SK-N-SH treated with all-trans-retinoic acid at 6 μM for 48 hours (cell line): ENCODE measurements at regions not wholly inside any gene's neighbourhood (a gene's known extent, or its start where the extent isn't known, plus 50 kb on each side); places are given as distances from the start of the nearest gene placed in this dataset.

ENCODE experiments used
- ATAC-seq: fragments of 200-7000 bp; cut with Tn5 transposase; 3 replicates; pipeline ENCODE4 v1.9.1; 2020; ENCODE audit warnings: mild to moderate bottlenecking, moderate library complexity
- BACH2 ChIP-seq: fragments of 250-450 bp; sonication (Bioruptor Pico); IDR thresholded peaks from 2 replicates; pipeline ENCODE4 v1.9.0; 2021; ENCODE audit warnings: mild to moderate bottlenecking, borderline replicate concordance
- CSDC2 ChIP-seq: fragments of 250-450 bp; sonication (Bioruptor Pico); IDR thresholded peaks from 2 replicates; pipeline ENCODE4 v1.5.0; 2020; ENCODE audit warnings: mild to moderate bottlenecking, moderate library complexity
- CSRNP3 ChIP-seq: fragments of 250-450 bp; sonication (Bioruptor Pico); IDR thresholded peaks from 2 replicates; pipeline ENCODE4 v1.5.1; 2021; ENCODE audit warnings: mild to moderate bottlenecking, moderate library complexity
- ESRRG ChIP-seq: fragments of 250-450 bp; sonication (Bioruptor Pico); IDR thresholded peaks from 2 replicates; pipeline ENCODE4 v1.6.1; 2021; ENCODE audit warnings: mild to moderate bottlenecking
- GLIS3 ChIP-seq: fragments of 250-450 bp; sonication (Bioruptor Pico); IDR thresholded peaks from 2 replicates; pipeline ENCODE4 v1.5.0; 2020; ENCODE audit warnings: mild to moderate bottlenecking, moderate library complexity
- ISL1 ChIP-seq: fragments of 250-450 bp; sonication (Bioruptor Pico); IDR thresholded peaks from 2 replicates; pipeline ENCODE4 v2.1.2; 2022; ENCODE audit warnings: mild to moderate bottlenecking, moderate library complexity
- OSR1 ChIP-seq: fragments of 250-450 bp; sonication (Bioruptor Pico); IDR thresholded peaks from 2 replicates; pipeline ENCODE4 v1.8.0; 2022; ENCODE audit warnings: moderate library complexity, mild to moderate bottlenecking, inconsistent platforms
- PATZ1 ChIP-seq: fragments of 250-450 bp; sonication (Bioruptor Pico); IDR thresholded peaks from 2 replicates; pipeline ENCODE4 v1.8.0; 2020; ENCODE audit warnings: mild to moderate bottlenecking, moderate library complexity, borderline replicate concordance
- POU6F1 ChIP-seq: fragments of 250-450 bp; sonication (Bioruptor Pico); IDR thresholded peaks from 2 replicates; pipeline ENCODE4 v1.8.0; 2021; ENCODE audit warnings: low read depth, mild to moderate bottlenecking, moderate library complexity, borderline replicate concordance
- PPARA ChIP-seq: fragments of 250-450 bp; sonication (Bioruptor Pico); IDR thresholded peaks from 2 replicates; pipeline ENCODE4 v1.5.0; 2020; ENCODE audit warnings: mild to moderate bottlenecking, borderline replicate concordance
- RARB ChIP-seq: fragments of 250-450 bp; sonication (Bioruptor Pico); IDR thresholded peaks from 2 replicates; pipeline ENCODE4 v1.8.0; 2021; ENCODE audit warnings: mild to moderate bottlenecking, moderate library complexity
- TCF4 ChIP-seq: fragments of 250-450 bp; sonication (Bioruptor Pico); IDR thresholded peaks from 2 replicates; pipeline ENCODE4 v1.8.0; 2021; ENCODE audit warnings: mild to moderate bottlenecking, moderate library complexity, borderline replicate concordance
- TOX ChIP-seq: fragments of 250-450 bp; sonication (Bioruptor Pico); IDR thresholded peaks from 2 replicates; pipeline ENCODE4 v1.8.0; 2021; ENCODE audit warnings: mild to moderate bottlenecking, moderate library complexity, borderline replicate concordance
- TSHZ2 ChIP-seq: fragments of 250-450 bp; sonication (Bioruptor Pico); IDR thresholded peaks from 2 replicates; pipeline ENCODE4 v1.5.0; 2020; ENCODE audit warnings: mild to moderate bottlenecking, moderate library complexity
- ZC3H10 ChIP-seq: fragments of 250-450 bp; sonication (Bioruptor Pico); IDR thresholded peaks from 2 replicates; pipeline ENCODE4 v1.5.1; 2021; ENCODE audit warnings: mild to moderate bottlenecking, moderate library complexity
- ZFP3 ChIP-seq: fragments of 250-450 bp; sonication (Bioruptor Pico); IDR thresholded peaks from 2 replicates; pipeline ENCODE4 v1.5.0; 2020; ENCODE audit warnings: mild to moderate bottlenecking, moderate library complexity
- ZFP30 ChIP-seq: fragments of 450-650 bp; formaldehyde crosslinking; IDR thresholded peaks from 2 replicates; pipeline ENCODE4 v1.5.0; 2022; ENCODE audit warnings: mild to moderate bottlenecking, moderate library complexity
- ZNF565 ChIP-seq: fragments of 450-650 bp; formaldehyde crosslinking; conservative IDR thresholded peaks from 2 replicates; pipeline ENCODE4 v1.5.0; 2020; ENCODE audit warnings: low read depth, mild to moderate bottlenecking, moderate library complexity
- ZNF70 ChIP-seq: fragments of 450-650 bp; formaldehyde crosslinking; IDR thresholded peaks from 2 replicates; pipeline ENCODE4 v1.5.0; 2020; ENCODE audit warnings: mild to moderate bottlenecking, moderate library complexity
- ZNF8 ChIP-seq: fragments of 450-650 bp; formaldehyde crosslinking; IDR thresholded peaks from 2 replicates; pipeline ENCODE4 v1.5.0; 2020; ENCODE audit warnings: mild to moderate bottlenecking, moderate library complexity

- ATAC-seq, result no peak
- no peak for TF ChIP-seq CSRNP3 (CRISPR knock-in tag)
- TF ChIP-seq OSR1, result no peak
- TF ChIP-seq ESRRG (CRISPR knock-in tag), result no peak
- no peak for TF ChIP-seq ZNF70 (CRISPR knock-in tag)
- TF ChIP-seq ZNF8 (CRISPR knock-in tag), result no peak
- TF ChIP-seq RARB (CRISPR knock-in tag), result no peak
- no peak for TF ChIP-seq ZNF565 (CRISPR knock-in tag)
- TF ChIP-seq GLIS3 (CRISPR knock-in tag), result no peak
- no peak for TF ChIP-seq ISL1 (CRISPR knock-in tag)
- TF ChIP-seq PATZ1, result no peak
These were observed 644.3 kb downstream of the CBLN2 start for GRCh38 chr18:71899707-71900472.

- TF ChIP-seq TSHZ2 (CRISPR knock-in tag) (no peak), BACH2 (CRISPR knock-in tag) (no peak), ZFP3 (CRISPR knock-in tag) (no peak), OSR1 (no peak), PPARA (no peak), ZNF565 (CRISPR knock-in tag) (no peak), CSRNP3 (CRISPR knock-in tag) (no peak), ZNF70 (CRISPR knock-in tag) (no peak), GLIS3 (CRISPR knock-in tag) (no peak), ZNF8 (CRISPR knock-in tag) (no peak), POU6F1 (CRISPR knock-in tag) (no peak), ZFP30 (no peak), TCF4 (CRISPR knock-in tag) (no peak), CSDC2 (CRISPR knock-in tag) (no peak), TOX (CRISPR knock-in tag) (no peak), ESRRG (CRISPR knock-in tag) (no peak), ZC3H10 (CRISPR knock-in tag) (no peak), PATZ1 (no peak)
- no peak for ATAC-seq
These were observed 645.0 kb downstream of the CBLN2 start for GRCh38 chr18:71899183-71899582.
